Breast epithelium (tissue), 4 donors: ENCODE measurements at regions not wholly inside any gene's neighbourhood (a gene's known extent, or its start where the extent isn't known, plus 50 kb on each side); places are given as distances from the start of the nearest gene placed in this dataset.

ENCODE experiments used
- DNase-seq, 2 donors: peaks; one replicate each; pipeline ENCODE4 v3.0.0-alpha.2; 2019; ENCODE audit warnings: low spot score in 2 of 2
- H3K27ac ChIP-seq, 2 donors: fragments of 200-600 bp; sonication (generic) in 1 of 2; one replicate each; pipeline ENCODE4 v1.5.1; 2016 to 2019; ENCODE audit warnings: mild to moderate bottlenecking in 1 of 2
- H3K27me3 ChIP-seq, 2 donors: fragments of 200-600 bp; sonication (generic) in 1 of 2; one replicate each; pipeline versions ENCODE4 v1.5.1 to v1.6.0; 2017 to 2019; ENCODE audit warnings: control low read depth in 1 of 2, mild to moderate bottlenecking in 1 of 2
- H3K36me3 ChIP-seq: fragments of 200-600 bp; one replicate; pipeline ENCODE4 v1.5.1; 2019
- H3K4me1 ChIP-seq, 2 donors: fragments of 200-600 bp; sonication (generic); one replicate each; pipeline ENCODE4 v1.5.1; 2016 to 2019; ENCODE audit warnings: control low read depth in 1 of 2
- H3K4me3 ChIP-seq, 3 donors: fragments of 200-600 bp; sonication (generic); 1 replicate in 2 of 3; 2 replicates in 1 of 3; pipeline ENCODE4 v1.5.1; 2016 to 2019; ENCODE audit warnings: mild to moderate bottlenecking in 3 of 3, moderate library complexity in 2 of 3
- H3K9me3 ChIP-seq, 2 donors: fragments of 200-600 bp; sonication (generic) in 1 of 2; one replicate each; pipeline ENCODE4 v1.5.1; 2016 to 2019; ENCODE audit warnings: control low read depth in 1 of 2
- POLR2A ChIP-seq: fragments of 450-650 bp; IDR thresholded peaks from one replicate; pipeline ENCODE4 v1.6.1; 2016; ENCODE audit warnings: antibody characterized with exemption, mild to moderate bottlenecking, moderate library complexity
- POLR2AphosphoS5 ChIP-seq, 3 donors: sonication (generic); formaldehyde crosslinking; IDR thresholded peaks; one replicate each; pipeline ENCODE4 v1.6.1; 2017; ENCODE audit warnings: antibody characterized with exemption in 3 of 3
- intact Hi-C: fragments of 100-400 bp; cut with DNase I; formaldehyde crosslinking; loops from one replicate; pipeline ENCODE4 v1.15.1; 2023; ENCODE audit warnings: low total_unique reads
- TF ChIP-seq, protein P1 (sequence below), 3 donors: fragments of 450-650 bp; IDR thresholded peaks; one replicate each; pipeline ENCODE4 v1.5.1; 2016 to 2017; ENCODE audit warnings: antibody characterized with exemption in 3 of 3, mild to moderate bottlenecking in 3 of 3, moderate library complexity in 3 of 3

DNA sequence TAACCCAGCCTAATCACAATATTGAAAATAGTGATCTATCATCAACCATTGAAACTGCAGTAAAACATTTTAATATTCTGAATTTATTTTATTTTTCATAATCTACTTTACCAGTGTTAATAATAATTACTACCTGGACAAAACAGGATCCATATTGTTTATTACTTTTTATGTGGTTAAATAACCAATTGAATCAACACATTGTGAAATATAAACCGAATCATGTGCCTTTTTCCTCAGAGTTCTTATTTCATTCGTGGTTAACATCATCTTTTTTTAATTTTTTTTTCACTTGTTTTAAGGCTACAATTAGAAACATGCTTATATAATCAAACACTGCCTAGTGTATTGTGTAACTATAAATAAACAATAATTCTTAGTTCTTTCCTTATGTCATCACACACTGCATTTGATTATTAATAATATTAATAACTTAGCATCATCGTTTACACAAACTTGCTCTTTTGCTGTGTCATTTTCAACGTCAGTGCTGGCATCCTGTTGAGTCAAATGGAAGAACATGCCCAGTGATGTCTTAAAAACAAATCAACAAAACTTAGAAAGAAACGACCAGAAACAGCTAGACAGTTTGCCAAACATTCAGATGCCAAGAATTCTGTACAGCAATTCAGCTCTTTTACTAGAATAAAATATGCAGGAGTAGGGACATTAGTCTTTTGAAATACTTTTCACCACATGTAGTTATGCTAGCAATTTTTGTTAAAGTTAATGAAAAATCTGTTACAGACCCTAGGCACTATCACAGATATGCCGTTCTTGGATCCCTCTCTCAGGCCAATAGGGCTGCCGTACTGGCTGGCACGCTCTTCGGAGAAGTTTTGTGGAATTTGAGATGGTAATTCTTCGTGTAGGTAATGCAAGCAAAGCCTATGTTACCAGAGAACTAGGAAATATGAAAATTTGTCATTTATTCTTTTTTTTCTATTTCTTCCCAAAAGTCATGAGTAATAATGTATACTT, 330.4 kb upstream of the SEMA3A start:
- intact Hi-C loops, result no loop called here
- H3K9me3 ChIP-seq, result no peaks in the 10 kb centered on the region
- no peak overlapping the region for H3K27ac ChIP-seq
- H3K36me3 ChIP-seq, result no peaks in the 10 kb centered on the region
- H3K27me3 ChIP-seq, result no peaks in the 10 kb centered on the region
- DNase-seq, result no peak
- TF ChIP-seq, protein P1, sequence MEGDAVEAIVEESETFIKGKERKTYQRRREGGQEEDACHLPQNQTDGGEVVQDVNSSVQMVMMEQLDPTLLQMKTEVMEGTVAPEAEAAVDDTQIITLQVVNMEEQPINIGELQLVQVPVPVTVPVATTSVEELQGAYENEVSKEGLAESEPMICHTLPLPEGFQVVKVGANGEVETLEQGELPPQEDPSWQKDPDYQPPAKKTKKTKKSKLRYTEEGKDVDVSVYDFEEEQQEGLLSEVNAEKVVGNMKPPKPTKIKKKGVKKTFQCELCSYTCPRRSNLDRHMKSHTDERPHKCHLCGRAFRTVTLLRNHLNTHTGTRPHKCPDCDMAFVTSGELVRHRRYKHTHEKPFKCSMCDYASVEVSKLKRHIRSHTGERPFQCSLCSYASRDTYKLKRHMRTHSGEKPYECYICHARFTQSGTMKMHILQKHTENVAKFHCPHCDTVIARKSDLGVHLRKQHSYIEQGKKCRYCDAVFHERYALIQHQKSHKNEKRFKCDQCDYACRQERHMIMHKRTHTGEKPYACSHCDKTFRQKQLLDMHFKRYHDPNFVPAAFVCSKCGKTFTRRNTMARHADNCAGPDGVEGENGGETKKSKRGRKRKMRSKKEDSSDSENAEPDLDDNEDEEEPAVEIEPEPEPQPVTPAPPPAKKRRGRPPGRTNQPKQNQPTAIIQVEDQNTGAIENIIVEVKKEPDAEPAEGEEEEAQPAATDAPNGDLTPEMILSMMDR (IDR thresholded peaks at IDR 0.05), result no peak
- H3K4me1 ChIP-seq, result no peaks in the 10 kb centered on the region
- no peak overlapping the region for H3K4me3 ChIP-seq

DNA sequence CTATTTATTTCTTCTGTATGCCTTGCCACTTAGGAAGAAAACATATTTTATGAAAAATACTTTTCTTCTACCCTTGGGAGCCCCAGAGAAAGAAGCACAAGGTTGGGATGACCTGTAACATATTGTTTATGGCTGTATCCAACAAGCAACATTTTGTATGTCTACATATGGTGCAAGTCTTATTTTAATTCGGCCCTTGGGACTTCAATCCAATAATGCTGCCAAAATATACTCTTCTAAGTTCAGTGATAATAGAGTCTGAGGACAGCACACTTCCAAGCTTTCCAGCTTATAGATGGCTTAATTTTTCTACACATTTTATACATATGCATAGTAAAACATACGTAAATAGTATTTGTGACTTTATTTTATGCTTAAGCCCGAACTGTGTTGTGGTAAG, 318.5 kb upstream of the SEMA3A start:
- Histone ChIP-seq H3K27ac (no peak overlapping the region), H3K27me3 (no peaks in the 10 kb centered on the region), H3K4me1 (no peaks in the 10 kb centered on the region), H3K4me3 (no peak overlapping the region), H3K36me3 (no peaks in the 10 kb centered on the region), H3K9me3 (no peaks in the 10 kb centered on the region)
- TF ChIP-seq POLR2A (no peak), POLR2AphosphoS5 (IDR thresholded peaks at IDR 0.05) (no peak)
- TF ChIP-seq, protein P1 (IDR thresholded peaks at IDR 0.05), result no peak
- DNase-seq, result no peak
- intact Hi-C loops, result no loop called here

DNA sequence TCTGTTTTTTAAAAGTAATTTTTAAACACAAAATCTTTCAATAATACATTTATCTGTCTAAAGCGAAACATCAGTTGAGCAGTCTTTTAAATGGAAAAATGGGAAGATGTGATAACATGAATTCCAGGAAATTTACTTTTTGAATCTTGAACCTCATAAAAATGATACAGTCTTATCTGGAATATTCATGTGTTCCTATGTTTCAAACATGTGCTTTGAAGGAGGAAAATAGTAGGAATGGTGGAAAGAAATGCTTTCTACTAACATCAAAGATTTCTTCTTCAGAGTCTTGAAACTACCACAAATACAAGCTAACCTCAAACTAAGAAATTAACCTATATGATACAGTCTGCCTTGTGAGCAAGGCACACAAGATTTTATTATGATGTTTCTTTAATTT, 317.5 kb upstream of the SEMA3A start:
- no peak overlapping the region for H3K4me3 ChIP-seq
- no peaks in the 10 kb centered on the region for H3K4me1 ChIP-seq
- TF ChIP-seq POLR2A, result no peak
- TF ChIP-seq, protein P1 (IDR thresholded peaks at IDR 0.05), result no peak
- no peak for TF ChIP-seq POLR2AphosphoS5 (IDR thresholded peaks at IDR 0.05)
- intact Hi-C loops, result no loop called here
- no peaks in the 10 kb centered on the region for H3K36me3 ChIP-seq
- no peak for DNase-seq
- no peak overlapping the region for H3K27ac ChIP-seq
- no peaks in the 10 kb centered on the region for H3K27me3 ChIP-seq
- H3K9me3 ChIP-seq, result no peaks in the 10 kb centered on the region

DNA sequence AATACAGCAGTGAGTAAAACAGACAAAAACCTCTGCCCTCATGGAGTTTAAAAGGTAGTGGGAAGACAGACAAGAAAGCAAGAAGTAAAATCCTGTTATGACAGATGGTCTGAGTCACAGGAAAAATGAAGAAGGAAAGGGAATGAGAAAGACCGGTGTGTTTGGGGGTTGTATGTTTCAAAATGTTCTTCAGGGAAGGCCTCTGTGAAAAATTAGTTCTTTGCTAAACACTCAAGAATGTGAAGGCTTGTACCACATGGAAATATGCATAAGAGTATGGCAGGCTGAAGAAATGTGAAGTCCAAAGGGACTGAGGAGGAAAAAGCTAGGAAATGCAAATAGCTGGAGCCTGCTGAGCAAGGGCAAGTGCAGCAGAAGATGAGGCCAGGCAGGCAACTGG, 315.9 kb upstream of the SEMA3A start:
- TF ChIP-seq, protein P1 (IDR thresholded peaks at IDR 0.05), result no peak
- TF ChIP-seq POLR2A (no peak), POLR2AphosphoS5 (IDR thresholded peaks at IDR 0.05) (no peak)
- H3K27me3 ChIP-seq, result no peaks in the 10 kb centered on the region
- H3K27ac ChIP-seq, result no peak overlapping the region
- no peaks in the 10 kb centered on the region for H3K4me1 ChIP-seq
- H3K4me3 ChIP-seq, result no peak overlapping the region
- intact Hi-C loops, result no loop called here
- no peaks in the 10 kb centered on the region for H3K36me3 ChIP-seq
- no peak for DNase-seq
- H3K9me3 ChIP-seq, result no peaks in the 10 kb centered on the region

DNA sequence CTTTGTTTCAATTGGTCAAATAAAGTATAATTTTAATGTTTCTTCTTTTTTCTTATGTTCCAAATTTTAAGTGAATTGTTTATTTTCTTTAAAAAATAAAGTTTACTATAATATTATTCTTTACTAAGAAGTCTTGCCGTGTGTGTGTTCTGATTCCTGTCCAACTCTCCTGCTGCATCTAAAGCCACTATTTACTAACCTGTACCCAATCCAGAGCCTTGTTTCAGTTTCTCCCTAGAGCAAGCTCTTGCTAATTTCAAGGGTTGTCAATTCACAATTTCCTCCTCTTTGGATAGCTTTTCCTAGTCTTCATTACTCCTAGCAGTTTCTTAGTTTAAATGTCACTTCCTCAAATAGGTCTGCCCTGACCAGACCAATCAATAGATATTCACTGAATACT, 314.9 kb upstream of the SEMA3A start:
- H3K9me3 ChIP-seq, result no peaks in the 10 kb centered on the region
- no peak for DNase-seq
- H3K27me3 ChIP-seq, result no peaks in the 10 kb centered on the region
- no peaks in the 10 kb centered on the region for H3K4me1 ChIP-seq
- intact Hi-C loops, result no loop called here
- H3K4me3 ChIP-seq, result no peak overlapping the region
- no peak for TF ChIP-seq POLR2A
- TF ChIP-seq, protein P1 (IDR thresholded peaks at IDR 0.05), result no peak
- no peak for TF ChIP-seq POLR2AphosphoS5 (IDR thresholded peaks at IDR 0.05)
- no peak overlapping the region for H3K27ac ChIP-seq
- no peaks in the 10 kb centered on the region for H3K36me3 ChIP-seq
